ENCODE measurements at regions not wholly inside any gene's neighbourhood (a gene's known extent, or its start where the extent isn't known, plus 50 kb on each side); places are given as distances from the start of the nearest gene placed in this dataset.

DNA sequence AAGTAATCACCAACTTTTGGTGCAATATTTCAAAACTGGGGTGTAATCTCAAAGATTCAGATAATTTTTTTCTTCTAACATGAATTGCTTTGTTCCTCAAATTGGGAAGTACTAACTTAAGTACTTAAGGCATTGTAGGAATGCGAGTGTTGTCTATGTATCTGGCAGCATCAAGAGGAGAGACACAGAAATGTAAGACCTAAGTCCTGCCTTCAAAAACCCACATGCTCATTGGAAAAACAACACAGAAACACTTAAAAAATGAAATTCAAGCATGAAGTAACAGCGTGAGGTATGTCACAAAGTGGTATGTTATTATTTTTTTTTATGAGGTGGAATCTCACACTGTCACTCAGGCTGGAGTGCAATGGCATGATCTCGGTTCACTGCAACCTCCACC is 288.5 kb downstream of the ZEB1 start:
- H3K4me1 ChIP-seq = no peaks in the 10 kb centered on the region
- H3K27ac ChIP-seq = no peak overlapping the region
- Mint-ChIP-seq H3K9me3 (peaks cover 4% of the 10 kb centered on the region), H3K4me3 (no peak overlapping the region), H3K27me3 (ENCODE audit: insufficient read depth, low read depth) (peaks cover 5% of the 10 kb centered on the region), H3K36me3 (no peaks in the 10 kb centered on the region), H3K27ac (no peak overlapping the region), H3K4me1 (peaks cover 16% of the 10 kb centered on the region)
- no peak overlapping the region for H2AFZ ChIP-seq (replicated peaks)
- H3K79me2 ChIP-seq (ENCODE audit: low read depth) = no peaks in the 10 kb centered on the region
- no peaks in the 10 kb centered on the region for H3K9me3 ChIP-seq (ENCODE audit: low read depth)
- TF ChIP-seq EZH2phosphoT487 (IDR thresholded peaks at IDR 0.05) (no peak), EZH2 (IDR thresholded peaks at IDR 0.05) (no peak)
- TF ChIP-seq, protein P1, sequence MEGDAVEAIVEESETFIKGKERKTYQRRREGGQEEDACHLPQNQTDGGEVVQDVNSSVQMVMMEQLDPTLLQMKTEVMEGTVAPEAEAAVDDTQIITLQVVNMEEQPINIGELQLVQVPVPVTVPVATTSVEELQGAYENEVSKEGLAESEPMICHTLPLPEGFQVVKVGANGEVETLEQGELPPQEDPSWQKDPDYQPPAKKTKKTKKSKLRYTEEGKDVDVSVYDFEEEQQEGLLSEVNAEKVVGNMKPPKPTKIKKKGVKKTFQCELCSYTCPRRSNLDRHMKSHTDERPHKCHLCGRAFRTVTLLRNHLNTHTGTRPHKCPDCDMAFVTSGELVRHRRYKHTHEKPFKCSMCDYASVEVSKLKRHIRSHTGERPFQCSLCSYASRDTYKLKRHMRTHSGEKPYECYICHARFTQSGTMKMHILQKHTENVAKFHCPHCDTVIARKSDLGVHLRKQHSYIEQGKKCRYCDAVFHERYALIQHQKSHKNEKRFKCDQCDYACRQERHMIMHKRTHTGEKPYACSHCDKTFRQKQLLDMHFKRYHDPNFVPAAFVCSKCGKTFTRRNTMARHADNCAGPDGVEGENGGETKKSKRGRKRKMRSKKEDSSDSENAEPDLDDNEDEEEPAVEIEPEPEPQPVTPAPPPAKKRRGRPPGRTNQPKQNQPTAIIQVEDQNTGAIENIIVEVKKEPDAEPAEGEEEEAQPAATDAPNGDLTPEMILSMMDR (IDR thresholded peaks at IDR 0.05) = no peak
- no peak overlapping the region for H3K9ac ChIP-seq
- no peak for DNase-seq (ENCODE audit: low spot score)
- no peaks in the 10 kb centered on the region for H3K36me3 ChIP-seq
- H3F3A ChIP-seq (ENCODE audit: low read depth) = no peaks in the 10 kb centered on the region
- no peaks in the 10 kb centered on the region for H3K27me3 ChIP-seq
- no peak overlapping the region for H3K4me2 ChIP-seq
- no peaks in the 10 kb centered on the region for H4K20me1 ChIP-seq (ENCODE audit: low read depth)
- H3K4me3 ChIP-seq = no peak overlapping the region

DNA sequence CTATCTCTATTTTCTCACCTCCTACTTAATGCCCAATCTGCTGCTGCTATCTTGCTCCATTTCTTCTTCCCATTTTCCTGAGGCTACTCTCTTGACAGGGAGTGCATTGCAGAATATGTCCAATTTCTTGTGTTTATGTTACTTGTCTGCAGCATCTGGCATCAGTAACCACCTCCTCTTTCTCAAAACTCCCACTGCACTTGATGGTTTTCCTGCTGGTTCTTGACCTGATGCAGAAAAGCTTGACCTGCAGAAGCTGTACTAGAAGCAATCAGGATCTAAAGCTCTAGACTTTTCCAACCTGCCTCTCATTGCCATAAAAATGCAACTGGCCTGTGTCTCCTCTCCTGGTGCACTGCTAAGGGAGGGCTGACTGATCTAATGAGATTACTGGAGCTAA is 287.8 kb downstream of the ZEB1 start:
- Mint-ChIP-seq H3K27me3 (ENCODE audit: insufficient read depth, low read depth) (peaks cover 5% of the 10 kb centered on the region), H3K36me3 (no peaks in the 10 kb centered on the region), H3K27ac (no peak overlapping the region), H3K4me1 (peaks cover 15% of the 10 kb centered on the region), H3K9me3 (peaks cover 4% of the 10 kb centered on the region), H3K4me3 (no peak overlapping the region)
- no peaks in the 10 kb centered on the region for H3K9me3 ChIP-seq (ENCODE audit: low read depth)
- H3K4me3 ChIP-seq = no peak overlapping the region
- no peak overlapping the region for H3K4me2 ChIP-seq
- no peaks in the 10 kb centered on the region for H3K27me3 ChIP-seq
- no peak for DNase-seq (ENCODE audit: low spot score)
- no peaks in the 10 kb centered on the region for H3F3A ChIP-seq (ENCODE audit: low read depth)
- H2AFZ ChIP-seq (replicated peaks) = no peak overlapping the region
- no peaks in the 10 kb centered on the region for H4K20me1 ChIP-seq (ENCODE audit: low read depth)
- no peaks in the 10 kb centered on the region for H3K79me2 ChIP-seq (ENCODE audit: low read depth)
- H3K4me1 ChIP-seq = no peaks in the 10 kb centered on the region
- H3K27ac ChIP-seq = no peak overlapping the region
- H3K36me3 ChIP-seq = no peaks in the 10 kb centered on the region
- H3K9ac ChIP-seq = no peak overlapping the region
- TF ChIP-seq, protein P1 (IDR thresholded peaks at IDR 0.05) = no peak
- TF ChIP-seq EZH2 (IDR thresholded peaks at IDR 0.05) = no peak
- no peak for TF ChIP-seq EZH2phosphoT487 (IDR thresholded peaks at IDR 0.05)

DNA sequence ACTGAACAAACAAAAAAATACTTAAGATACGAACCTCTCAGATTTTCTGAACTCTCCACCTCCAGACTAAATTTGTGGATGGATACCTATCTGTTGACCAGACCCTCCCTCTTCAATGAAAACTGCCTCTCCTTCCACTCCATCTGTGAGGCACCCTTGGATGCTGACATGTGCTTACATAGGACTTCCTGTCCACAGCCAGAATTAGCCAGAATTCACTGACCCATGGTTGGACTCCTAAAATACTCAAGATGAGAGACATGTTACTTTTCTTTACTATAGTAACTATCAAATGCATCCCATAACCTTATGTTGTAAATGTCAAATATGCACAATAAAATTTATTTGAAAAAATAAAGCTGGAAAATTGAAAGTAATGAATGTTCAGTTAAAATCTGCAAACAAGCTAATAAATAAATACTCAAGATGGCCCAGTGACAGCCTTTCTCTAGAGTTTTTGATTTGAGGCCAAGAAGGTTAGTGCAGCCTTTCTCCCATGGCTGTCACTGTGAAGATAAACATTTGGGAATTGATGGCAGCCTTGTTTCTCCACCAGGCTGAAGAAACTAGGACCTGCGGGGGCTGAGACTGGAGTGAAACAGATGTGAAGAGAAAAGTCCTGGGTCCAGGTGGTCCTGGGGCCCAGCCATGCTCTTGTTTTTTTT is 287.0 kb downstream of the ZEB1 start:
- H3K4me1 Mint-ChIP-seq = peaks cover 13% of the 10 kb centered on the region
- DNase-seq (ENCODE audit: low spot score) = no peak
- no peaks in the 10 kb centered on the region for H3K4me1 ChIP-seq
- H4K20me1 ChIP-seq (ENCODE audit: low read depth) = no peaks in the 10 kb centered on the region
- H2AFZ ChIP-seq (replicated peaks) = no peak overlapping the region
- H3K36me3 Mint-ChIP-seq = no peaks in the 10 kb centered on the region
- no peak overlapping the region for H3K27ac Mint-ChIP-seq
- no peaks in the 10 kb centered on the region for H3K36me3 ChIP-seq
- no peaks in the 10 kb centered on the region for H3K27me3 ChIP-seq
- no peak overlapping the region for H3K9ac ChIP-seq
- no peaks in the 10 kb centered on the region for H3K79me2 ChIP-seq (ENCODE audit: low read depth)
- H3K27ac ChIP-seq = no peak overlapping the region
- H3K4me3 ChIP-seq = no peak overlapping the region
- no peak overlapping the region for H3K4me2 ChIP-seq
- TF ChIP-seq, protein P1 (IDR thresholded peaks at IDR 0.05) = no peak
- TF ChIP-seq EZH2phosphoT487 (IDR thresholded peaks at IDR 0.05) (no peak), EZH2 (IDR thresholded peaks at IDR 0.05) (no peak)
- H3K27me3 Mint-ChIP-seq (ENCODE audit: insufficient read depth, low read depth) = peaks cover 5% of the 10 kb centered on the region
- H3F3A ChIP-seq (ENCODE audit: low read depth) = no peaks in the 10 kb centered on the region
- peaks cover 4% of the 10 kb centered on the region for H3K9me3 Mint-ChIP-seq
- no peaks in the 10 kb centered on the region for H3K9me3 ChIP-seq (ENCODE audit: low read depth)
- H3K4me3 Mint-ChIP-seq = no peak overlapping the region
